ENCODE measurements at regions not wholly inside any gene's neighbourhood (a gene's known extent, or its start where the extent isn't known, plus 50 kb on each side); places are given as distances from the start of the nearest gene placed in this dataset.

DNA sequence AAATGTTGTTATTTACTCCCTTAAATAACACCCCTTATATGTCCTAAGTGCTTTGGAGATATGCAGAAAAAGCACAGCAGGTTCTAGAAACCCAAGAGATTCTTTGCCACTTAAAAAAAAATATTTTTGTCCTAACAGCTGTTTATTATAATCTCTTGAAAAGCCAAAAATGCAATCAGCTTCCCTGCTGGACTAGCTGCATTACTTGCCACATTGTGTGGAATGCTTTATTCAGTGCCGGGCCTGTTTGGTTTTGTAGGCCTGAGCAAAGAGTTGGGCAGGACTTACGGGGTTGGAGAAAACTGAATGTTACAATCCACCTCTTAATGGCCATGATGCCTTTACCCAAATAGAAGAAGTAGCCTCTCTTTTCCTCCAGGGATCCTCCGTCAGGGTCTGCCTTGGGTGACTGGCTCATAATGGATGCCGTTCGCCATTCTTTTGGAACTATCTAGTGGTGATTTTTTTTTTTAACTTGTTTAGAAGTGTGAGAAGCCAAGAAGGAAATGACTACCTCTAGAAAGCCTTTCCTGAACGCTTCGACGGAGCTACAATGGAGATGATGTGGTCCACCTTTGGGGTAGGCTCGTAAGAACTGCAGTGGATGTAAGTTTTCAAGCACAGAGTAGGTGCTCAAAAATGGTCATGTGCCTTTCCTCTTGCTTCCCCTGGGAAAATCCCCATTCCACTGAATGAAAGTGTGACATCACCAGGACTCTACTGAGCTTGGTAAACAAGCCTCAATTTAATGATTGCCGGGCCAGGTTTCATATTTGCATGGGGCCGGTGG, 241.3 kb upstream of the NCAM1 start:
- DNase-seq (ENCODE audit: low spot score in 2 of 2, unreplicated experiment in 2 of 2), result no peak
- Mint-ChIP-seq H3K27ac (no peak overlapping the region), H3K36me3 (no peaks in the 10 kb centered on the region), H3K9me3 (peaks cover 17% of the 10 kb centered on the region), H3K27me3 (ENCODE audit: low read depth) (peaks cover 22% of the 10 kb centered on the region), H3K4me1 (peaks cover 8% of the 10 kb centered on the region), H3K4me3 (no peak overlapping the region)
- no peak for TF ChIP-seq CTCF (IDR thresholded peaks at IDR 0.05; ENCODE audit: unreplicated experiment)

GRCh38 chr11:112722148-112722547, 239.1 kb upstream of the NCAM1 start:
- TF ChIP-seq CTCF (IDR thresholded peaks at IDR 0.05; ENCODE audit: unreplicated experiment), result no peak
- no peak overlapping the region for H3K27ac Mint-ChIP-seq
- H3K27me3 Mint-ChIP-seq (ENCODE audit: low read depth), result peaks cover 34% of the 10 kb centered on the region
- no peaks in the 10 kb centered on the region for H3K36me3 Mint-ChIP-seq
- no peak overlapping the region for H3K4me3 Mint-ChIP-seq
- peaks cover 5% of the 10 kb centered on the region for H3K9me3 Mint-ChIP-seq
- no peak for DNase-seq (ENCODE audit: low spot score in 2 of 2, unreplicated experiment in 2 of 2)
- peaks cover 8% of the 10 kb centered on the region for H3K4me1 Mint-ChIP-seq

- TF ChIP-seq CTCF (IDR thresholded peaks at IDR 0.05; ENCODE audit: unreplicated experiment), result no peak
- Mint-ChIP-seq H3K27ac (no peak overlapping the region), H3K9me3 (no peaks in the 10 kb centered on the region), H3K27me3 (ENCODE audit: low read depth) (peaks cover 41% of the 10 kb centered on the region), H3K36me3 (no peaks in the 10 kb centered on the region), H3K4me1 (peaks cover 8% of the 10 kb centered on the region), H3K4me3 (no peak overlapping the region)
- DNase-seq (ENCODE audit: low spot score in 2 of 2, unreplicated experiment in 2 of 2), result no peak
These were observed 238.3 kb upstream of the NCAM1 start for GRCh38 chr11:112722876-112723275.

DNA sequence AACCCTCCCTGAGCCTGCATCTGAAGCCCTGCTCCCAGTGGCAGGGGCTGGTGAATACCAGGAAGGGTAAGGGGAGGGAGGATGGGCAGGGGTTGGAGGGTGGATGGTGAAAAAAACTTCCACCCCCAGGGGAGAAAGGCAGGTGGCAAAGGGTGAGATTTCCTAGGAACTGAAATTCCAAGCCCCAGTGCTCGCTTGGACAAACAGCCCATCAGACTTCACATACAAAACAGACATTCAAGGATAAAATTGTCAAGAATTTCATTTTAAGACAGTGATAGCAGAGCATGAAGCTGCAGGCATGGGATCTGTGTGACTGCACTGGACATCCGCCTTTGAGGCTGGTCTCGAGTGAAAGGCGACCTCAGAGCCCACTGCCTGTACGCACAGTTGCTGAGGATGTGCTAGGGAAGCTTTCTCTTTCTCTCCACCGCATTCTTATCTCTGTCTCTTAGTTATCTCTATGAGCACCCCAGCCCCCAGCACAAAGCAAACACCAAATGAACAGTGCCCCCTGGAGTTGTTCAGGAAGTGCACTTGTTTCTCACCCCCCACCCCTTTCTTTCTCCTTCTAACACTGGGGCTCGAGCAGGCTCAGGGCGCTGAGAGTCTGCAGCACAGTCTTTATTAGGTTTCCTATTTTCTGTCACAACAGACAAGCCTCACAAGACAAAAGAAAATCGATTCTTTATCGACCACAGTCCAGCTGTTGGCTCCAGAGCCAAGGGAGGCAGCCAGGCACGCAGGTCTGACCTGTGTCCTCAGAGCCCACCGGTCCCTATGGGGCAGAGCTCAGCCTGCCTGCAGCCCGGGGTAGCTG, 237.3 kb upstream of the NCAM1 start:
- DNase-seq (ENCODE audit: low spot score in 2 of 2, unreplicated experiment in 2 of 2), result no peak
- Mint-ChIP-seq H3K4me1 (peaks cover 8% of the 10 kb centered on the region), H3K4me3 (no peak overlapping the region), H3K27ac (no peak overlapping the region), H3K27me3 (ENCODE audit: low read depth) (peaks cover 51% of the 10 kb centered on the region), H3K9me3 (no peaks in the 10 kb centered on the region), H3K36me3 (no peaks in the 10 kb centered on the region)
- TF ChIP-seq CTCF (IDR thresholded peaks at IDR 0.05; ENCODE audit: unreplicated experiment), result no peak

DNA sequence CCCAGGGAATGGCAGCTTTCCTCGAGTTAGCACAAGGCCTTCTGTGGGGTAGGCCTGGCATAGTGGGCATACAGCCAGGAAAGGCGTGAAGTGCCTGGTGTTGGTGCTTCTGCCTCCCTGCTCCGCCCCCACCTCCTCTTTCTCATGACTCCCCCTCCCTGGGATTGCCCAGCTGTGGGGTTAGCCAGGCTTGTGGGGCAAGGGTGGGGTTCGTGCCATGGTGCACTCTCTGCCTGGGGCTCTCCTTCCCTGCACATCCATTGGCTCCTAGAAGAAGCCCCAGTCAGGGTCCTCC, 236.8 kb upstream of the NCAM1 start:
- H3K27me3 Mint-ChIP-seq (ENCODE audit: low read depth), result peaks cover 54% of the 10 kb centered on the region
- H3K36me3 Mint-ChIP-seq, result no peaks in the 10 kb centered on the region
- DNase-seq (ENCODE audit: low spot score in 2 of 2, unreplicated experiment in 2 of 2), result no peak
- H3K4me3 Mint-ChIP-seq, result no peak overlapping the region
- peaks cover 8% of the 10 kb centered on the region for H3K4me1 Mint-ChIP-seq
- no peak for TF ChIP-seq CTCF (IDR thresholded peaks at IDR 0.05; ENCODE audit: unreplicated experiment)
- H3K27ac Mint-ChIP-seq, result no peak overlapping the region
- no peaks in the 10 kb centered on the region for H3K9me3 Mint-ChIP-seq

Measured in mesothelial cell of epicardium (in vitro differentiated cells).